GM21526 (cell line): ENCODE measurements at regions not wholly inside any gene's neighbourhood (a gene's known extent, or its start where the extent isn't known, plus 50 kb on each side); places are given as distances from the start of the nearest gene placed in this dataset.

Source experiments
- ATAC-seq: cut with Tn5 transposase; IDR thresholded peaks from one replicate; pipeline ENCODE4 v1.9.1; 2021; ENCODE audit warnings: moderate library complexity; ENCODE audit not compliant: unreplicated experiment, low FRiP score

- no peak for ATAC-seq
Observed at GRCh38 chr6:95233879-95234278, 343.5 kb upstream of the MANEA start.

GRCh38 chr6:95240514-95240913 lies 336.8 kb upstream of the MANEA start:
- ATAC-seq: no peak

GRCh38 chr6:95242560-95242959 lies 334.8 kb upstream of the MANEA start:
- no peak for ATAC-seq

GRCh38 chr6:95243053-95243452 lies 334.3 kb upstream of the MANEA start:
- no peak for ATAC-seq

GRCh38 chr6:95244751-95245150 lies 332.6 kb upstream of the MANEA start:
- no peak for ATAC-seq

GRCh38 chr6:95248499-95248898 lies 328.8 kb upstream of the MANEA start:
- ATAC-seq: no peak

GRCh38 chr6:95249175-95249574 lies 328.2 kb upstream of the MANEA start:
- no peak for ATAC-seq

GRCh38 chr6:95249661-95250060 lies 327.7 kb upstream of the MANEA start:
- ATAC-seq: no peak

GRCh38 chr6:95263840-95264239 lies 313.5 kb upstream of the MANEA start:
- no peak for ATAC-seq

- ATAC-seq: no peak
Observed at GRCh38 chr6:95266537-95267258, 310.6 kb upstream of the MANEA start.

GRCh38 chr6:95274686-95275235 lies 302.6 kb upstream of the MANEA start:
- no peak for ATAC-seq

- no peak for ATAC-seq
Observed at GRCh38 chr6:95279616-95280015, 297.7 kb upstream of the MANEA start.

GRCh38 chr6:95280686-95281273 lies 296.6 kb upstream of the MANEA start:
- ATAC-seq: no peak

- ATAC-seq: no peak
Observed at GRCh38 chr6:95285881-95286280, 291.5 kb upstream of the MANEA start.

GRCh38 chr6:95286874-95287273 lies 290.5 kb upstream of the MANEA start:
- ATAC-seq: no peak

GRCh38 chr6:95288251-95288650 lies 289.1 kb upstream of the MANEA start:
- no peak for ATAC-seq

GRCh38 chr6:95292011-95292410 lies 285.3 kb upstream of the MANEA start:
- no peak for ATAC-seq

GRCh38 chr6:95293257-95293656 lies 284.1 kb upstream of the MANEA start:
- no peak for ATAC-seq

GRCh38 chr6:95294043-95294442 lies 283.3 kb upstream of the MANEA start:
- no peak for ATAC-seq

- no peak for ATAC-seq
Observed at GRCh38 chr6:95309545-95309944, 267.8 kb upstream of the MANEA start.

- ATAC-seq: no peak
Observed at GRCh38 chr6:95318137-95318536, 259.2 kb upstream of the MANEA start.

GRCh38 chr6:95321126-95321525 lies 256.2 kb upstream of the MANEA start:
- ATAC-seq: no peak
